ENCODE measurements at regions not wholly inside any gene's neighbourhood (a gene's known extent, or its start where the extent isn't known, plus 50 kb on each side); places are given as distances from the start of the nearest gene placed in this dataset.
"Not testable (repeated sequence)": the region's sequence is repeated elsewhere in the genome, so short reads cannot be mapped to it uniquely, and the experiment has no call there.

GRCh38 chr3:193048127-193048526, 130.5 kb upstream of the MB21D2 start:
- intact Hi-C loops (cut with DNase I, micrococcal nuclease) = no loop called here
- POLR2A ChIA-PET = no interaction called here
- Mint-ChIP-seq H3K4me3 (no peak overlapping the region), H3K4me1 (no peaks in the 10 kb centered on the region), H3K27ac (no peak overlapping the region), H3K9me3 (ENCODE audit: low read depth) (no peaks in the 10 kb centered on the region), H3K27me3 (peaks cover 6% of the 10 kb centered on the region), H3K36me3 (ENCODE audit: low read depth) (no peaks in the 10 kb centered on the region)
- no peak for DNase-seq
- CTCF ChIA-PET = no interaction called here
- no peak for ATAC-seq

GRCh38 chr3:193049935-193050334, 132.3 kb upstream of the MB21D2 start:
- POLR2A ChIA-PET = interaction anchor here (0.6 kb wide), 1 partner anchor 841 kb away, joined by 3 read pairs; no protein-coding TSS in a partner anchor
- H3K4me1 Mint-ChIP-seq = no peaks in the 10 kb centered on the region
- no peaks in the 10 kb centered on the region for H3K36me3 Mint-ChIP-seq (ENCODE audit: low read depth)
- ATAC-seq = no peak
- peaks cover 6% of the 10 kb centered on the region for H3K27me3 Mint-ChIP-seq
- H3K9me3 Mint-ChIP-seq (ENCODE audit: low read depth) = no peaks in the 10 kb centered on the region
- no peak overlapping the region for H3K4me3 Mint-ChIP-seq
- CTCF ChIA-PET = interaction anchor here (1.9 kb wide), 1 partner anchor 237 kb away, joined by 5 read pairs; no protein-coding TSS in a partner anchor
- no peak overlapping the region for H3K27ac Mint-ChIP-seq
- intact Hi-C loops (cut with DNase I, micrococcal nuclease) = no loop called here
- no peak for DNase-seq

GRCh38 chr3:193051314-193051713, 133.7 kb upstream of the MB21D2 start:
- ChIA-PET POLR2A (no interaction called here), CTCF (interaction anchor here (1.9 kb wide), 1 partner anchor 238 kb away, joined by 5 read pairs; no protein-coding TSS in a partner anchor)
- H3K4me3 Mint-ChIP-seq = no peak overlapping the region
- peaks cover 8% of the 10 kb centered on the region for H3K27me3 Mint-ChIP-seq
- no peaks in the 10 kb centered on the region for H3K4me1 Mint-ChIP-seq
- no peaks in the 10 kb centered on the region for H3K9me3 Mint-ChIP-seq (ENCODE audit: low read depth)
- H3K36me3 Mint-ChIP-seq (ENCODE audit: low read depth) = no peaks in the 10 kb centered on the region
- no peak overlapping the region for H3K27ac Mint-ChIP-seq
- ATAC-seq (no peak), DNase-seq (no peak)
- intact Hi-C loops (cut with DNase I, micrococcal nuclease) = no loop called here

GRCh38 chr3:193052354-193053045, 134.8 kb upstream of the MB21D2 start:
- ATAC-seq (no peak), DNase-seq (no peak)
- ChIA-PET CTCF (interaction anchor here (2.2 kb wide), 1 partner anchor 11 kb away, joined by 8 read pairs; no protein-coding TSS in a partner anchor), POLR2A (no interaction called here)
- H3K27ac Mint-ChIP-seq = no peak overlapping the region
- no peaks in the 10 kb centered on the region for H3K36me3 Mint-ChIP-seq (ENCODE audit: low read depth)
- H3K4me1 Mint-ChIP-seq = no peaks in the 10 kb centered on the region
- H3K27me3 Mint-ChIP-seq = peaks cover 9% of the 10 kb centered on the region
- intact Hi-C loops (cut with DNase I, micrococcal nuclease) = no loop called here
- H3K4me3 Mint-ChIP-seq = no peak overlapping the region
- H3K9me3 Mint-ChIP-seq (ENCODE audit: low read depth) = no peaks in the 10 kb centered on the region

- DNase-seq (no peak), ATAC-seq (no peak)
- intact Hi-C loops (cut with DNase I, micrococcal nuclease) = no loop called here
- Mint-ChIP-seq H3K4me1 (no peaks in the 10 kb centered on the region), H3K27ac (no peak overlapping the region), H3K27me3 (peaks cover 9% of the 10 kb centered on the region), H3K9me3 (ENCODE audit: low read depth) (no peaks in the 10 kb centered on the region), H3K36me3 (ENCODE audit: low read depth) (no peaks in the 10 kb centered on the region), H3K4me3 (no peak overlapping the region)
- CTCF ChIA-PET = interaction anchor here (2.2 kb wide), 1 partner anchor 12 kb away, joined by 8 read pairs; no protein-coding TSS in a partner anchor
- POLR2A ChIA-PET = no interaction called here
Observed at GRCh38 chr3:193053046-193053435, 135.4 kb upstream of the MB21D2 start.

DNA sequence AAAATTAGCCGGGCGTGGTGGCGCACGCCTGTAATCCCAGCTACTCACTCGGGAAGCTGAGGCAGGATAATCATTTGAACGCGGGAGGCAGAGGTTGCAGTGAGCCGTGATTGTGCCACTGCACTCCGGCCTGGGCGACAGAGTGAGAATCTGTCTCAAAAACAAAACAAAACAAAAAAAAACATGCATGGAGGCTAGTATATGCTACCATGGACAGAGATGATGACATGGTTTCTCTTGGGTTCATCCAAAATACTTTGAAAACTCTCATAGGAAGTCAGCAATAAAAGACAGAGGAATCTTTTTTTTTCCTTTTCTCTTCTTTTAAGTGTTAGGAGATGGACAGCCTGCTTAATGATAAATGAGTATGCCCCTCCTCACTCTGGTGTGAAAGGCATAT, 137.7 kb upstream of the MB21D2 start:
- ChIA-PET CTCF (no interaction called here), POLR2A (no interaction called here)
- H3K9me3 Mint-ChIP-seq (ENCODE audit: low read depth) = no peaks in the 10 kb centered on the region

GRCh38 chr3:193057616-193058015, 140.0 kb upstream of the MB21D2 start:
- POLR2A ChIA-PET = no interaction called here

More for the DNA sequence above, 137.7 kb upstream of the MB21D2 start:
- ATAC-seq (no peak), DNase-seq (no peak)
- intact Hi-C loops (cut with DNase I, micrococcal nuclease) = no loop called here
- peaks cover 11% of the 10 kb centered on the region for H3K27me3 Mint-ChIP-seq
- no peaks in the 10 kb centered on the region for H3K36me3 Mint-ChIP-seq (ENCODE audit: low read depth)
- H3K4me3 Mint-ChIP-seq = no peak overlapping the region
- H3K4me1 Mint-ChIP-seq = no peaks in the 10 kb centered on the region
- no peak overlapping the region for H3K27ac Mint-ChIP-seq

GRCh38 chr3:193060748-193061546, 143.3 kb upstream of the MB21D2 start:
- H3K27ac Mint-ChIP-seq = no peak overlapping the region
- no peaks in the 10 kb centered on the region for H3K36me3 Mint-ChIP-seq (ENCODE audit: low read depth)
- ATAC-seq (no peak), DNase-seq (no peak)
- peaks cover 11% of the 10 kb centered on the region for H3K27me3 Mint-ChIP-seq
- POLR2A ChIA-PET = no interaction called here
- no peaks in the 10 kb centered on the region for H3K4me1 Mint-ChIP-seq
- no peak overlapping the region for H3K4me3 Mint-ChIP-seq
- intact Hi-C loops (cut with DNase I, micrococcal nuclease) = no loop called here
- CTCF ChIA-PET = interaction anchor here (1.1 kb wide), 1 partner anchor 19 kb away, joined by 3 read pairs; no protein-coding TSS in a partner anchor
- H3K9me3 Mint-ChIP-seq (ENCODE audit: low read depth) = no peaks in the 10 kb centered on the region

More at GRCh38 chr3:193057616-193058015, 140.0 kb upstream of the MB21D2 start:
- Mint-ChIP-seq H3K27ac (no peak overlapping the region), H3K27me3 (peaks cover 7% of the 10 kb centered on the region), H3K4me3 (no peak overlapping the region), H3K9me3 (ENCODE audit: low read depth) (no peaks in the 10 kb centered on the region), H3K36me3 (ENCODE audit: low read depth) (no peaks in the 10 kb centered on the region), H3K4me1 (no peaks in the 10 kb centered on the region)
- no peak for DNase-seq
- CTCF ChIA-PET = interaction anchor here (0.6 kb wide), 1 partner anchor 378 kb away, joined by 4 read pairs; no protein-coding TSS in a partner anchor
- intact Hi-C loops (cut with DNase I, micrococcal nuclease) = no loop called here
- no peak for ATAC-seq

- no peak for DNase-seq
- CTCF ChIA-PET = no interaction called here
- no peak overlapping the region for H3K4me3 Mint-ChIP-seq
- peaks cover 14% of the 10 kb centered on the region for H3K27me3 Mint-ChIP-seq
- POLR2A ChIA-PET = no interaction called here
- H3K36me3 Mint-ChIP-seq (ENCODE audit: low read depth) = no peaks in the 10 kb centered on the region
- H3K27ac Mint-ChIP-seq = no peak overlapping the region
- intact Hi-C loops (cut with DNase I, micrococcal nuclease) = no loop called here
- no peak for ATAC-seq
- H3K4me1 Mint-ChIP-seq = no peaks in the 10 kb centered on the region
- H3K9me3 Mint-ChIP-seq (ENCODE audit: low read depth) = peaks cover 2% of the 10 kb centered on the region
Observed at GRCh38 chr3:193068365-193068764, 150.7 kb upstream of the MB21D2 start.

DNA sequence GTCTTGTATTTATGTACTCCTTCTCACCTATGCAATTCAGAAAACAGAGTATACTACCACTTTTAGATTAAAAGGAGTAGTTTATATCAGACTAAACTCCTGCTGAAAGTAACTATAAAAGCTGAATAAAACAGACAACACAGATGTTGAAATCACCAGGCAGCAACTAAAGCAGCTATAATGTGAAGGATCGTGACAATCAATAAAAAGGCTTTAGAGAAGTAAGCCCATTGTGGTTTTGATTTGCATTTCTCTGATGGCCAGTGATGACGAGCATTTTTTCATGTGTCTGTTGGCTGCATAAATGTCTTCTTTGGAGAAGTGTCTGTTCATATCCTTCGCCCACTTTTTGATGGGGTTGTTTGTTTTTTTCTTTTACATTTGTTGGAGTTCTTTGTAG, 152.1 kb upstream of the MB21D2 start:
- peaks cover 15% of the 10 kb centered on the region for H3K27me3 Mint-ChIP-seq
- H3K4me3 Mint-ChIP-seq; H3K9me3 Mint-ChIP-seq (ENCODE audit: low read depth); intact Hi-C loops (cut with DNase I, micrococcal nuclease); DNase-seq; H3K36me3 Mint-ChIP-seq (ENCODE audit: low read depth); CTCF ChIA-PET; ATAC-seq; H3K27ac Mint-ChIP-seq; POLR2A ChIA-PET; H3K4me1 Mint-ChIP-seq: not testable (repeated sequence)

GRCh38 chr3:193078996-193079753, 161.5 kb upstream of the MB21D2 start:
- no peak for DNase-seq
- POLR2A ChIA-PET = no interaction called here
- intact Hi-C loops (cut with DNase I, micrococcal nuclease) = no loop called here
- ATAC-seq = no peak
- peaks cover 5% of the 10 kb centered on the region for H3K9me3 Mint-ChIP-seq (ENCODE audit: low read depth)
- CTCF ChIA-PET = no interaction called here
- H3K27me3 Mint-ChIP-seq = peaks cover 4% of the 10 kb centered on the region
- H3K27ac Mint-ChIP-seq = no peak overlapping the region
- no peaks in the 10 kb centered on the region for H3K36me3 Mint-ChIP-seq (ENCODE audit: low read depth)
- no peak overlapping the region for H3K4me3 Mint-ChIP-seq
- H3K4me1 Mint-ChIP-seq = no peaks in the 10 kb centered on the region

Measured in activated CD4-positive, alpha-beta T cell treated with anti-CD3 and anti-CD28 coated beads for 36 hours (primary cell).